ENCODE measurements at regions not wholly inside any gene's neighbourhood (a gene's known extent, or its start where the extent isn't known, plus 50 kb on each side); places are given as distances from the start of the nearest gene placed in this dataset.
"Not testable (repeated sequence)": the region's sequence is repeated elsewhere in the genome, so short reads cannot be mapped to it uniquely, and the experiment has no call there.

GRCh38 chr2:215658635-215659305 is 222.9 kb upstream of the FN1 start:
- no peak for DNase-seq (ENCODE audit: low spot score)

- no peak for DNase-seq (ENCODE audit: low spot score)
Observed at GRCh38 chr2:215657844-215658243, 222.0 kb upstream of the FN1 start.

GRCh38 chr2:215654148-215654819 is 218.4 kb upstream of the FN1 start:
- no peak for DNase-seq (ENCODE audit: low spot score)

- no peak for DNase-seq (ENCODE audit: low spot score)
Observed at GRCh38 chr2:215653344-215654030, 217.6 kb upstream of the FN1 start.

- DNase-seq (ENCODE audit: low spot score), result no peak
Observed at GRCh38 chr2:215652388-215652787, 216.5 kb upstream of the FN1 start.

- DNase-seq (ENCODE audit: low spot score), result no peak
Observed at GRCh38 chr2:215651412-215651811, 215.5 kb upstream of the FN1 start.

GRCh38 chr2:215644233-215644897 is 208.5 kb upstream of the FN1 start:
- no peak for DNase-seq (ENCODE audit: low spot score)

GRCh38 chr2:215638687-215639086 is 202.8 kb upstream of the FN1 start:
- DNase-seq (ENCODE audit: low spot score), result no peak

- no peak for DNase-seq (ENCODE audit: low spot score)
Observed at GRCh38 chr2:215637651-215638050, 201.8 kb upstream of the FN1 start.

GRCh38 chr2:215636816-215637215 is 200.9 kb upstream of the FN1 start:
- no peak for DNase-seq (ENCODE audit: low spot score)

GRCh38 chr2:215635788-215636139 is 199.9 kb upstream of the FN1 start:
- no peak for DNase-seq (ENCODE audit: low spot score)

- DNase-seq (ENCODE audit: low spot score), result no peak
Observed at GRCh38 chr2:215635071-215635787, 199.4 kb upstream of the FN1 start.

- DNase-seq (ENCODE audit: low spot score), result no peak
Observed at GRCh38 chr2:215633360-215633759, 197.5 kb upstream of the FN1 start.

- no peak for DNase-seq (ENCODE audit: low spot score)
Observed at GRCh38 chr2:215631696-215632095, 195.8 kb upstream of the FN1 start.

GRCh38 chr2:215630796-215631195 is 194.9 kb upstream of the FN1 start:
- not testable (repeated sequence) for DNase-seq (ENCODE audit: low spot score)

GRCh38 chr2:215627771-215628170 is 191.9 kb upstream of the FN1 start:
- DNase-seq (ENCODE audit: low spot score), result no peak

- DNase-seq (ENCODE audit: low spot score), result no peak
Observed at GRCh38 chr2:215626812-215627281, 191.0 kb upstream of the FN1 start.

GRCh38 chr2:215626063-215626462 is 190.2 kb upstream of the FN1 start:
- no peak for DNase-seq (ENCODE audit: low spot score)

GRCh38 chr2:215625207-215625606 is 189.3 kb upstream of the FN1 start:
- no peak for DNase-seq (ENCODE audit: low spot score)

- DNase-seq (ENCODE audit: low spot score), result no peak
Observed at GRCh38 chr2:215624423-215624829, 188.6 kb upstream of the FN1 start.

GRCh38 chr2:215622837-215623236 is 187.0 kb upstream of the FN1 start:
- no peak for DNase-seq (ENCODE audit: low spot score)

- no peak for DNase-seq (ENCODE audit: low spot score)
Observed at GRCh38 chr2:215621381-215621780, 185.5 kb upstream of the FN1 start.
